NOMO-1 (cell line): ENCODE measurements at regions not wholly inside any gene's neighbourhood (a gene's known extent, or its start where the extent isn't known, plus 50 kb on each side); places are given as distances from the start of the nearest gene placed in this dataset.
A peak's percentile ranks its signal among the peaks of the same experiment; 100 is the strongest.

Source experiments
- DNase-seq, 2 experiments: peaks; one replicate each; lab custom pipeline; 2025; ENCODE audit not compliant: unreplicated experiment in 2 of 2; lab: John Stamatoyannopoulos, UW

- DNase-seq: no peak
Observed at GRCh38 chr16:48487287-48487686, 102.1 kb upstream of the SIAH1 start.

GRCh38 chr16:48481772-48482171 is 96.6 kb upstream of the SIAH1 start:
- no peak for DNase-seq

- no peak for DNase-seq
Observed at GRCh38 chr16:48481211-48481610, 96.0 kb upstream of the SIAH1 start.

- peak in 1 of 2 experiments; percentile 10 for DNase-seq
Observed at GRCh38 chr16:48479955-48480354, 94.7 kb upstream of the SIAH1 start.

GRCh38 chr16:48479329-48479728 is 94.1 kb upstream of the SIAH1 start:
- no peak for DNase-seq

GRCh38 chr16:48478393-48478792 is 93.2 kb upstream of the SIAH1 start:
- no peak for DNase-seq

- no peak for DNase-seq
Observed at GRCh38 chr16:48471435-48471834, 86.2 kb upstream of the SIAH1 start.

GRCh38 chr16:48462106-48462740 is 77.0 kb upstream of the SIAH1 start:
- no peak for DNase-seq

GRCh38 chr16:48459167-48459566 is 74.0 kb upstream of the SIAH1 start:
- peak in 1 of 2 experiments; percentile 9 for DNase-seq

GRCh38 chr16:48454051-48454450 is 68.8 kb upstream of the SIAH1 start:
- no peak for DNase-seq

- no peak for DNase-seq
Observed at GRCh38 chr16:48452991-48453760, 68.0 kb upstream of the SIAH1 start.

GRCh38 chr16:48451323-48451722 is 66.1 kb upstream of the SIAH1 start:
- DNase-seq: no peak

GRCh38 chr16:48450367-48450766 is 65.2 kb upstream of the SIAH1 start:
- no peak for DNase-seq

GRCh38 chr16:48448841-48449481 is 63.7 kb upstream of the SIAH1 start:
- no peak for DNase-seq

- DNase-seq: no peak
Observed at GRCh38 chr16:48447940-48448536, 62.8 kb upstream of the SIAH1 start.

GRCh38 chr16:48447428-48447827 is 62.2 kb upstream of the SIAH1 start:
- DNase-seq: no peak

GRCh38 chr16:48446534-48446920 is 61.3 kb upstream of the SIAH1 start:
- no peak for DNase-seq

- no peak for DNase-seq
Observed at GRCh38 chr16:48445782-48446533, 60.7 kb upstream of the SIAH1 start.

- no peak for DNase-seq
Observed at GRCh38 chr16:48444574-48444973, 59.4 kb upstream of the SIAH1 start.

- no peak for DNase-seq
Observed at GRCh38 chr16:48442379-48442778, 57.2 kb upstream of the SIAH1 start.

GRCh38 chr16:48441863-48442279 is 56.7 kb upstream of the SIAH1 start:
- DNase-seq: no peak
